A549 (cell line): ENCODE measurements at regions not wholly inside any gene's neighbourhood (a gene's known extent, or its start where the extent isn't known, plus 50 kb on each side); places are given as distances from the start of the nearest gene placed in this dataset.

ENCODE experiments used
- ATAC-seq, 2 experiments: fragments of 200-7000 bp in 1 of 2; fragments of >200 bp in 1 of 2; cut with Nextera tagmentation in 1 of 2; cut with Tn5 transposase in 1 of 2; 3 replicates each; pipeline versions ENCODE4 v1.8.0 to v1.9.1; 2018 to 2020; ENCODE audit warnings: mild to moderate bottlenecking in 1 of 2, moderate library complexity in 1 of 2
- CTCF ChIA-PET: fragments of 300-600 bp; sonication (Branson Sonifier 250); formaldehyde crosslinking; extraction: SDS; loops from one replicate; lab custom pipeline; 2021; ENCODE audit warnings: antibody characterized with exemption, inconsistent platforms; lab: Yijun Ruan, JAX
- POLR2A ChIA-PET: fragments of 350-600 bp; formaldehyde crosslinking; extraction: SDS; loops from one replicate; lab custom pipeline; 2021; ENCODE audit warnings: antibody characterized with exemption, inconsistent platforms; lab: Yijun Ruan, JAX
- DNase-seq, 2 experiments: peaks; one replicate each; pipeline versions ENCODE4 v3.0.0 to v3.0.0-alpha.2; 2011 to 2016; ENCODE audit warnings: low read depth in 1 of 2, low spot score in 1 of 2
- FAIRE-seq: peaks from 2 replicates; lab custom pipeline; 2011; peaks lifted over from hg19 to GRCh38; lab: Jason Lieb, UNC
- H3K27ac ChIP-seq, 2 experiments: fragments of >200 bp; sonication (Bioruptor Twin); formaldehyde crosslinking; 3 replicates each; pipeline ENCODE4 v1.5.1; 2016 to 2017
- H3K4me1 ChIP-seq: fragments of >200 bp; sonication (Bioruptor Twin); formaldehyde crosslinking; 3 replicates; pipeline ENCODE4 v1.6.1; 2016
- H3K4me2 ChIP-seq: fragments of >200 bp; sonication (Bioruptor Twin); formaldehyde crosslinking; 3 replicates; pipeline ENCODE4 v1.6.1; 2016
- H3K4me3 ChIP-seq: fragments of >200 bp; sonication (Bioruptor Twin); formaldehyde crosslinking; 3 replicates; pipeline ENCODE4 v1.5.1; 2016
- H3K9me3 ChIP-seq: fragments of >200 bp; sonication (Bioruptor Twin); formaldehyde crosslinking; 3 replicates; pipeline ENCODE4 v1.6.1; 2016
- CBX8 ChIP-seq: fragments of 200-600 bp; sonication (generic); IDR thresholded peaks from 2 replicates; pipeline ENCODE4 v1.6.1; 2016
- CEBPB ChIP-seq, 2 experiments: fragments of >200 bp in 1 of 2; sonication (Bioruptor Twin) in 1 of 2; formaldehyde crosslinking in 1 of 2; IDR thresholded peaks; 2 replicates each; pipeline ENCODE4 v1.6.1; 2012 to 2016
- EHMT2 ChIP-seq: fragments of 200-600 bp; sonication (generic); IDR thresholded peaks from 2 replicates; pipeline ENCODE4 v1.6.1; 2016; ENCODE audit warnings: antibody characterized with exemption, low read depth, mild to moderate bottlenecking, moderate library complexity
- FOSB ChIP-seq: fragments of 250-450 bp; sonication (Bioruptor Pico); IDR thresholded peaks from 2 replicates; pipeline ENCODE4 v1.5.0; 2020; ENCODE audit warnings: mild to moderate bottlenecking, moderate library complexity
- HDAC2 ChIP-seq: fragments of 200-600 bp; sonication (generic); IDR thresholded peaks from 2 replicates; pipeline ENCODE4 v1.6.1; 2016
- HEYL ChIP-seq: fragments of 250-450 bp; sonication (Bioruptor Pico); IDR thresholded peaks from 2 replicates; pipeline ENCODE4 v1.8.0; 2021; ENCODE audit warnings: mild to moderate bottlenecking, moderate library complexity
- HOXA7 ChIP-seq: fragments of 250-450 bp; sonication (Bioruptor Pico); IDR thresholded peaks from 2 replicates; pipeline ENCODE4 v1.5.0; 2020; ENCODE audit warnings: mild to moderate bottlenecking, moderate library complexity
- JUN ChIP-seq, 2 experiments: fragments of >200 bp; sonication (Bioruptor Twin); formaldehyde crosslinking; IDR thresholded peaks; 2 replicates in 1 of 2; 3 replicates in 1 of 2; pipeline ENCODE4 v1.6.1; 2016 to 2017
- JUNB ChIP-seq: fragments of >200 bp; sonication (Bioruptor Twin); formaldehyde crosslinking; IDR thresholded peaks from 2 replicates; pipeline ENCODE4 v1.6.1; 2016
- MAZ ChIP-seq: fragments of 150-350 bp; IDR thresholded peaks from 2 replicates; pipeline ENCODE4 v1.6.1; 2014; ENCODE audit warnings: antibody characterized with exemption, low read depth, low read length, borderline replicate concordance
- MYC ChIP-seq: IDR thresholded peaks from 2 replicates; pipeline ENCODE4 v1.6.1; 2012; ENCODE audit warnings: mild to moderate bottlenecking, inconsistent platforms, low read length, improper control_type of control experiment, borderline replicate concordance
- NPAS2 ChIP-seq: fragments of 250-450 bp; sonication (Bioruptor Pico); IDR thresholded peaks from 2 replicates; pipeline ENCODE4 v1.8.0; 2022; ENCODE audit warnings: mild to moderate bottlenecking, moderate library complexity, borderline replicate concordance
- PBX3 ChIP-seq: IDR thresholded peaks from 2 replicates; pipeline ENCODE4 v1.6.1; 2012
- RAD21 ChIP-seq, 2 experiments: fragments of >200 bp in 1 of 2; sonication (Bioruptor Twin) in 1 of 2; formaldehyde crosslinking in 1 of 2; IDR thresholded peaks in 1 of 2; conservative IDR thresholded peaks in 1 of 2; 2 replicates in 1 of 2; 3 replicates in 1 of 2; pipeline ENCODE4 v1.6.1; 2012 to 2018; ENCODE audit warnings: inconsistent platforms in 1 of 2
- REST ChIP-seq: fragments of 200-600 bp; sonication (generic); IDR thresholded peaks from 2 replicates; pipeline ENCODE4 v1.6.1; 2016; ENCODE audit warnings: antibody characterized with exemption, mild to moderate bottlenecking, moderate library complexity
- RFX5 ChIP-seq: fragments of 450-650 bp; IDR thresholded peaks from 2 replicates; pipeline ENCODE4 v1.7.1; 2014; ENCODE audit warnings: antibody characterized with exemption, mild to moderate bottlenecking, moderate library complexity
- ZC3H11A ChIP-seq: fragments of 450-650 bp; IDR thresholded peaks from 2 replicates; pipeline ENCODE4 v1.6.1; 2014; ENCODE audit warnings: antibody characterized with exemption, mild to moderate bottlenecking
- WGBS: methylation state at CpG from one replicate; pipeline ENCODE4 v1.1.6; 2017; ENCODE audit errors: missing lambda C conversion rate; 5-methylcytosine and 5-hydroxymethylcytosine counted together

GRCh38 chr9:91103931-91104330 is 257.8 kb downstream of the AUH start:
- FAIRE-seq, result no peak
- 32% methylated on average over 1 of the region's 1 CpG for WGBS
- no peak for TF ChIP-seq JUN (IDR thresholded peaks at IDR 0.05)
- no peak for TF ChIP-seq JUNB
- TF ChIP-seq MAZ, result no peak
- no peak for TF ChIP-seq FOSB
- TF ChIP-seq HOXA7 (CRISPR knock-in tag), result no peak
- TF ChIP-seq ZC3H11A, result no peak
- TF ChIP-seq NPAS2 (CRISPR knock-in tag), result no peak
- TF ChIP-seq REST, result no peak
- TF ChIP-seq RFX5, result no peak
- no peak overlapping the region for H3K4me3 ChIP-seq
- POLR2A ChIA-PET, result no interaction called here
- CTCF ChIA-PET, result interaction anchor here (0.6 to 2.0 kb wide), 2 partner anchors 14 to 27 kb away, joined by 3 to 5 read pairs; no protein-coding TSS in a partner anchor
- no peak for DNase-seq
- no peaks in the 10 kb centered on the region for H3K9me3 ChIP-seq
- H3K27ac ChIP-seq, result no peak overlapping the region
- no peak overlapping the region for H3K4me2 ChIP-seq
- no peak for ATAC-seq
- peaks cover 18% of the 10 kb centered on the region for H3K4me1 ChIP-seq

GRCh38 chr9:91106415-91107081 is 255.2 kb downstream of the AUH start:
- CTCF ChIA-PET, result no interaction called here
- Histone ChIP-seq H3K9me3 (peaks cover 14% of the 10 kb centered on the region), H3K4me2 (no peak overlapping the region), H3K27ac (no peak overlapping the region), H3K4me3 (no peak overlapping the region), H3K4me1 (no peaks in the 10 kb centered on the region)
- TF ChIP-seq JUN (IDR thresholded peaks at IDR 0.05) (no peak), HEYL (CRISPR knock-in tag) (no peak), PBX3 (no peak), RAD21 (conservative IDR thresholded peaks at IDR 0.05 in 1 of 2, IDR thresholded peaks at IDR 0.05 in 1 of 2) (no peak), EHMT2 (no peak)
- 83% methylated on average over 9 of the region's 9 CpGs for WGBS
- ATAC-seq (no peak), DNase-seq (no peak), FAIRE-seq (no peak)
- POLR2A ChIA-PET, result no interaction called here

GRCh38 chr9:91111226-91111625 is 250.5 kb downstream of the AUH start:
- TF ChIP-seq CBX8 (no peak), MYC (no peak)
- TF ChIP-seq, all 56 proteins: peak for 0
- DNase-seq (no peak), FAIRE-seq (no peak), ATAC-seq (no peak)
- no peaks in the 10 kb centered on the region for H3K4me1 ChIP-seq
- H3K27ac ChIP-seq, result no peak overlapping the region
- no peak overlapping the region for H3K4me3 ChIP-seq
- no peak overlapping the region for H3K4me2 ChIP-seq
- ChIA-PET POLR2A (no interaction called here), CTCF (interaction anchor here (0.6 kb wide), 1 partner anchor 106 kb away, joined by 3 read pairs; no protein-coding TSS in a partner anchor)
- H3K9me3 ChIP-seq, result peaks cover 14% of the 10 kb centered on the region

- Histone ChIP-seq H3K27ac (no peak overlapping the region), H3K4me2 (no peak overlapping the region), H3K9me3 (peaks cover 14% of the 10 kb centered on the region)
- ChIA-PET CTCF (interaction anchor here (1.5 kb wide), 1 partner anchor 75 kb away, joined by 4 read pairs; no protein-coding TSS in a partner anchor), POLR2A (interaction anchor here (1.2 kb wide), 1 partner anchor 12 kb away, joined by 4 read pairs; no protein-coding TSS in a partner anchor)
- no peak for DNase-seq
- 67% methylated on average over 6 of the region's 6 CpGs for WGBS
- ATAC-seq, result no peak
- TF ChIP-seq HDAC2 (no peak), CEBPB (IDR thresholded peaks at IDR 0.05) (no peak)
- TF ChIP-seq, all 56 proteins: peak for 0
- FAIRE-seq, result no peak
- H3K4me1 ChIP-seq, result no peaks in the 10 kb centered on the region
- no peak overlapping the region for H3K4me3 ChIP-seq
These were observed 249.8 kb downstream of the AUH start for GRCh38 chr9:91111876-91112275.
